HG02798 (cell line): ENCODE measurements at regions not wholly inside any gene's neighbourhood (a gene's known extent, or its start where the extent isn't known, plus 50 kb on each side); places are given as distances from the start of the nearest gene placed in this dataset.

Source experiments
- ATAC-seq: cut with Tn5 transposase; IDR thresholded peaks from one replicate; pipeline ENCODE4 v1.9.1; 2021; ENCODE audit warnings: mild to moderate bottlenecking; ENCODE audit not compliant: unreplicated experiment, poor library complexity

- ATAC-seq, result no peak
These were observed 192.7 kb downstream of the GASK1B start for GRCh38 chr4:157980158-157980557.

DNA sequence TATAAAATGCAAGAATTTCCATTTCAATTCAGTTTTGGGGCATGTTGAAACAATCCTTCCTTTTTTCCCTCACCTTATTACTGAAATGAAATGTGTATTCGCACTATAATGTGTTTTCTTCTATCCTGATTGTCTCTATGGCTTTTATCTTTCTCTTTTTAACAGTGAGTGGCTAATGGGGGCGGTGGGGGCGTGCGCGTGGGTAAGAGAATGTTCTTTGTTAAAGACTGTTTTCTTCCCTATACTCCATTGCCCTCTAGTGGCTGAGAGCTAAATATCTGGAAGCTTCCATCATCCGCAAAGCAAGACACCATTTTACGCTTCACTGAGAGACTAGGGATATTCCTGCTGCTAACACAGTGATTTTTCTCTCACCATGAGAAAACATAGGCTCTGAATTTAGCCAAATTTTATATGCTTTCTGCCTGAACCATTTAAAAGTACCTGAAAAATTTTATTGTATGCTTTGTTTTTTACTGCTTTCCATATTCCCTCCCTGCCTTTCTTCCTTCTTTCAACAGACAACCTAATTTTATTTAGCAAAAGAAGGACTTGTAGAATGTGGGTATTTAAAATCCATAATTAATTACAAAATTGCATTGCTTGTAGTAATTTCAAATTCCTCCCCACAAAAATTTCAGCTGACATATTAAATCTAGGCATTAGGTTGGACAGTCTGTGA is 194.0 kb downstream of the GASK1B start:
- ATAC-seq, result peak; percentile 94

GRCh38 chr4:157977086-157977485 is 195.7 kb downstream of the GASK1B start:
- no peak for ATAC-seq

- ATAC-seq, result no peak
These were observed 199.5 kb downstream of the GASK1B start for GRCh38 chr4:157973297-157973696.

GRCh38 chr4:157964463-157964862 is 208.4 kb downstream of the GASK1B start:
- ATAC-seq, result no peak

- ATAC-seq, result no peak
These were observed 211.4 kb downstream of the GASK1B start for GRCh38 chr4:157961229-157961990.

- ATAC-seq, result no peak
These were observed 214.9 kb downstream of the GASK1B start for GRCh38 chr4:157957905-157958304.

DNA sequence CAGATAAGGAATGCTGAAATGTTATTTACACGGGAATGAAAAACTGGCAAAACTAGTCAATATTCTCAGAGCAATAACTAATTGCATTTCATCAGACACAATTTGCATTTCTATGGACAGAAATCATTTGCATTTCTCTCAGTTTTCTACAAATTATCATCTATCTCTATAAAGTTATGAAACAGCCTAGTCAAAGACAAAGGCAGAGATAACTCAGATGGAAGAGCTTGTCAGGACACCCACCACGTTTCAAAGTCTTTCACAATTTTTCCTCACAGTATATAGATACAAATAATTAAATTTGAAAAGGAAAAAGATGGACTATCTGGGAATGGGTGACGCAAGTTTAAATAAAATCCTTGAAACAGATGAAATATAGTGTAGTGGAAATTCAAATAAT is 230.8 kb downstream of the GASK1B start:
- ATAC-seq, result no peak

GRCh38 chr4:157934151-157934550 is 238.7 kb downstream of the GASK1B start:
- no peak for ATAC-seq

- no peak for ATAC-seq
These were observed 239.9 kb downstream of the GASK1B start for GRCh38 chr4:157932936-157933335.

DNA sequence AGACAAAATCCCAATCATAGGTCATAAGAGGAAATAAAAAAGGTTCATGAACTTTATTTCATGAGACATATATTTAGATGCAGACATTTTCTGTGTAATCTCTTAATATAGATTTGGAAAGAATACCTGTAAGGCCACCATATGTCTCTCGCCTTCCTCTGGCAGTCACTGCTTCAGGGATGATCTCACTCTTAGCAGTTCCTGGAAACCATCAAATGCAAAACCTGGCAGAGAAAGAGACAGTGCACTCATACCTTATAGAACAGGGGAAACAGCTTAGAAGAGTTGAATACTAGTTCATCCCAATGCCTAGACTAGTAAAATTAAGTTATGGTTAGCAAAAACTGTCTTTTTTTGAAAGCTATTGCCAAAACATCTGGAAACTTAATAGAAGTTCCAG is 243.3 kb downstream of the GASK1B start:
- no peak for ATAC-seq

DNA sequence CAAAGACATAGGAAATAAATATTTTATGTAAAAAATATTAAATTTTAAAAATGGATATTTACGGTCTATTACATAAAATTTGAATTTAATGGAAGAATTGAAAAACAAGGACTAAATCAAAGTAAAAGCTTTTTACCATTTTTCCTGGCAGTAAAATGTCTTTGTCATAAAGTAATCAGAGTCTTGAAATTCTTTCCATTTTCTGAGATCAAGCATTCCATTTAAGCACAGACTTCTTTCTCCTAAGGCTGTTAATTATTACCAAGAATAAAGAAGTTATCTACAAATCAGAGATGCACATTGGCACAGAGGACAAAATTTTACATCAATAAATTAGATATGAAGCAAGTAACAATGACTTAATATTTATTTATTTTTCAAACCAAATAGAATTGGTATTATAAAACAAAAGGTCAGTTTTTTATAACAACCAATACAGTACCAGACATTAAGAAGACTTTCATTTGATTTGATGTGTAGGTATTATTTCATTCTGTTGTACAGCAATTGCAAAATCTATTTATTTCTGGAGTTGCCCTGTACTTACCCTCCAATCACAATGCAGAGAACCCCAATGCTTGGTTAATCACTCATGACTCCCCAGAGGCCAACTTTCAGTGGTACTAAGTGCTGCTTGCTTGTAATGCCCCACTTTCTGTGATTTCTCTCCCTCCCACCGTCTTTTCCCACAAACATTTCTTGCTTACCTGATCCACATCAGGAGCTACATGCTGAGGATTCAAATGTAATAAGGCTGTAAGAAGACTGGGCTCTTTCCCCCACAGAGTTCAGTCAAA is 254.6 kb downstream of the GASK1B start:
- no peak for ATAC-seq

GRCh38 chr4:157912212-157912611 is 260.6 kb downstream of the GASK1B start:
- ATAC-seq, result no peak

DNA sequence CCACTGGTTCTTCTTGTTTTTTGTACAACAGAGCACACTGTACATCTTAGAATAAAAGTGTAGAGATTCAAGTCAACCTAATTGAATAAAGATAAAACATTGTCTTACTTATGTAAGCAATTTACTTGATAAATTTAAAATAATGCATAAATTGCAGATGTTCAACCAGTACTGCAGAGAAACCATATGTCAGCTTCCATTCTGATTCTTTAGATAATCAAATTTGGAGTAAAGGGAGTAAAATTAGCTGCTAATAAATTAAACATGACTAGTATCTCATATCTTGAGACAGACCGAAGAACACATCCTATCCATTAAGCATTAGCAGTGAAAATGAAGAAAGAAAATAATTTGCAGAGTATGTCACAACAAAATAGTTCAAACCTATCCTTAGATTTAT is 261.2 kb downstream of the GASK1B start:
- no peak for ATAC-seq

DNA sequence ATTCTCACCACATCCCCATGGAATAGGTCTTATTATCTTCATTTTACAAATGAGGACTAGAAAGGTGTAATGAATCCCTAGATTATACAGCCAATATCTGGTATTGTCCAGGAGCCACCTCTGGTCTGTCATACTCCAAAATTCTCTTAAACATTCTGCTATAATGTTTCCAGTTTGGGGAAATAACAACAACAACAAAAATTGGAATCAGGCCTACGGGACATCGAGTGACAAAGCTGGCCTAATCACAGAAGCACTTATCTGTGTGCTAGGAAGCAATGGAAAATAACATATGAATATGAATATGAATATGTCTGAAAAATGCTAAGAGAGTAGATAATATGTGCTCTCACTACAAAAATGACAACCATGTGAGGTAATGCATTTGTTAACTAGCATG is 264.1 kb downstream of the GASK1B start:
- ATAC-seq, result no peak

DNA sequence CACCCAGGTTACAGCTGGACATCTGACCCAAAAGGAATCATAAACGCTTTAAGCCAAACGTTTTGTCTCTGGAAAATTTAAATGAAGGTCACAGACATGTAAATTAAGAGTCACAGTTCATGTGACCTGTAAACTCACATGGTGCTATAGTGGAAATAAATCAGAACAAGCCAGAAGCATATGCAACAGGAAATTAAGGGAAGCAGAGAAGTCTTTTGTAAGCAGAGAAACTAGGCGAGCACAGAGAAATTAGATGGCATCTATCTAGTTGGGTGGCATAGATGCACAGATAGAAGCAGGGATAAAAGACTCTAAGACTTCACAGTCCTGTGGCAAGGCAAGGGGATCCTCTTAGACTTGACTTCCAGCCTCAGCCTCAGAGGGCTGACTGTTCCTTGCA is 264.8 kb downstream of the GASK1B start:
- no peak for ATAC-seq

GRCh38 chr4:157907226-157907946 is 265.4 kb downstream of the GASK1B start:
- no peak for ATAC-seq

DNA sequence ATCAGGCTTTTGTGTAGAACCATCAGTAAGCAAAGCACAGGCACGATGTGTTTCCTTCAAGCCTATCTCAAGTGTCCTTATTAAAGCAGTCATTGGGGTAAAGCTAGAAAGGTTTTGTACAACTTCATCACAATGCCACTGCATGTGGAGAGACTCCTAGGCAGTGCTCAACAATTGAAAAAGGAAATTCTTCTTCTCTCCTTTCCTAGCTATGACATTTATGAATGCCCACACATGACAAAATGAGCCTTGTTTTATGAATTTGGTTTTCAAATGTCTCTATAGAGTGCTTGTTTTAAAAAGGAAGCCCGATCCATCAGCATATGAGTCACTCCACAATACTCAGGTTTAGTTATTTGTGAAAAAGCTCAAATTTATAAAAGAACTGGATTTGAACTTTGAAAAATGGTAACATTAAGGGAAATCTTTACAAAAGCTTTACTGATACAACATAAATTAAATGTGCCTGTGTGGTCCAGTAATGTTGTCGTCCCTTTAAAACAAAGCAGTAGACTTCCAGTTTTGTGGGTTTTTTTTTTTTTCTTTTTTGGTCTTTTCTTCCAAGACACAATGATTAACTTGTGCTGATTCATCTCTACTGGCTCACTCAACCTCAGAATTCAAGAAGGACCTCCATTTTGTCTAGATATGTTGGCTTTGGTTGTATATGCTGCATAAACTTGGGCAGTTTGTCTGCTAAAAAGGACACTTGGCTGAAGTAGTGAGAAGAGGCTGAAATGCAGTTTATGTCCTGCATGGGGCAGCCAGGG is 273.8 kb downstream of the GASK1B start:
- ATAC-seq, result no peak

DNA sequence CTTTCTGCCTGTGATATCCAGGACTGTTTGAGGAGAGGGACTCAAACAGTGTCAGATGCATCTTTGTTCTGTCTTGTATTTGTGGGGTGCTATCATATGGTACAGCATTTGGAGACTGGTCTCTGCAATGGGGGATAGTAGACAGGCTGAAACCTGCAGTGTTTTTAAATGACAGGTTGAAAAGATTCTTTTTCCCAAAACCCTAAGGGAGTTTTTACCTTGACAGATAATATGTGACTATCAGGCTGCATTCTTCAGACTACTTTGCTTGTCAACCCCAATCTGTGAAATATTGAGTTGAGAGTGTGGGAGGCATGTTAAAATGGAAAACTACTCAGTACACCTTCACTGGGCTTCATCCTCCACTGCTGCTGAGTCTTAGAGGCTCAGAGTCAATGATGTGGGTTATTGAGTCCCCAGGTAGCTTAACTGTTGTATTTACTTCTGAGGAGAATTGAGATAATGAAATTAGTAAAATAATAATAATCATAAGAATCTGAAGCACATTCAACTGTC is 274.9 kb downstream of the GASK1B start:
- no peak for ATAC-seq

- ATAC-seq, result no peak
These were observed 276.1 kb downstream of the GASK1B start for GRCh38 chr4:157896726-157897125.
